ENCODE measurements at regions not wholly inside any gene's neighbourhood (a gene's known extent, or its start where the extent isn't known, plus 50 kb on each side); places are given as distances from the start of the nearest gene placed in this dataset.

GRCh38 chr16:26729951-26730541 lies 336.7 kb upstream of the C16orf82 start:
- intact Hi-C loops (cut with DNase I, micrococcal nuclease), result no loop called here
- Mint-ChIP-seq H3K4me3 (no peak overlapping the region), H3K36me3 (ENCODE audit: low read depth) (no peaks in the 10 kb centered on the region), H3K9me3 (no peaks in the 10 kb centered on the region), H3K27ac (no peak overlapping the region), H3K27me3 (peaks cover 14% of the 10 kb centered on the region), H3K4me1 (ENCODE audit: low read depth) (no peaks in the 10 kb centered on the region)
- Histone ChIP-seq H3K36me3 (ENCODE audit: insufficient read depth, low read length) (no peaks in the 10 kb centered on the region), H3K4me1 (ENCODE audit: insufficient read depth, low read length) (no peaks in the 10 kb centered on the region), H3K27ac (ENCODE audit: low read depth in 1 of 2, low read length in 2 of 2) (no peak overlapping the region), H3K27me3 (ENCODE audit: control insufficient read depth in 1 of 2, insufficient read depth in 2 of 2, low read length in 2 of 2) (peaks cover 0 to 2% of the 10 kb centered on the region in 2 experiments), H3K4me3 (ENCODE audit: low read length) (no peak overlapping the region), H3K9me3 (ENCODE audit: control insufficient read depth in 1 of 2, insufficient read depth in 1 of 2, low read length in 2 of 2) (no peaks in the 10 kb centered on the region)
- TF ChIP-seq CTCF (IDR thresholded peaks at IDR 0.05), result no peak
- no peak for ATAC-seq (ENCODE audit: poor library complexity)
- no peak for DNase-seq
- CTCF ChIA-PET, result no interaction called here
- POLR2A ChIA-PET, result no interaction called here

- no peaks in the 10 kb centered on the region for H3K36me3 Mint-ChIP-seq (ENCODE audit: low read depth)
- intact Hi-C loops (cut with DNase I, micrococcal nuclease), result no loop called here
Observed at GRCh38 chr16:26731729-26732128, 335.0 kb upstream of the C16orf82 start.

DNA sequence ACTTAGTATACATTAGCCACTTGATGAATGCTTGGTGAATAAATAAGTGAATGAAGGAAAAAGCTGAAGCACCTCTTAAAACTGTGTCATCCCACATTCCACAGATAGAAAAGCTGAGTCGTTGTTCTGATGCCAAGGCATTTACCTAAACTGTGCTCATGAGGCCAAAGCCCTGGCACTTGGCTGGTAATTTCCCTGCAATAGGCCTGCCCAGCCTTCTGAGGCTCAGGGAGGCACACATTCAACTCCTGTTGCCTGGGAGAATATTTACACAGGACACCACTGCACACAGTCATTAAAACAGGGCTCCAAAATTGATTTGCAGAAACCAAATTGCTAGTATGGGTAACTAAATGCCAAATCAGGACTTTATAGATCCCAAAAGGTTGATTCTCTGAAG lies 333.0 kb upstream of the C16orf82 start:
- no peak overlapping the region for H3K4me3 Mint-ChIP-seq
- H3K9me3 Mint-ChIP-seq, result no peaks in the 10 kb centered on the region
- TF ChIP-seq CTCF (IDR thresholded peaks at IDR 0.05), result no peak

More at GRCh38 chr16:26731729-26732128, 335.0 kb upstream of the C16orf82 start:
- ATAC-seq (ENCODE audit: poor library complexity) (no peak), DNase-seq (no peak)
- no peak for TF ChIP-seq CTCF (IDR thresholded peaks at IDR 0.05)
- H3K27me3 Mint-ChIP-seq, result peaks cover 10% of the 10 kb centered on the region
- no peak overlapping the region for H3K4me3 Mint-ChIP-seq
- H3K36me3 ChIP-seq (ENCODE audit: insufficient read depth, low read length), result no peaks in the 10 kb centered on the region
- no peaks in the 10 kb centered on the region for H3K9me3 Mint-ChIP-seq
- no peak overlapping the region for H3K4me3 ChIP-seq (ENCODE audit: low read length)
- H3K27ac ChIP-seq (ENCODE audit: low read depth in 1 of 2, low read length in 2 of 2), result no peak overlapping the region
- H3K27me3 ChIP-seq (ENCODE audit: control insufficient read depth in 1 of 2, insufficient read depth in 2 of 2, low read length in 2 of 2), result peaks cover 0 to 2% of the 10 kb centered on the region in 2 experiments
- H3K9me3 ChIP-seq (ENCODE audit: control insufficient read depth in 1 of 2, insufficient read depth in 1 of 2, low read length in 2 of 2), result no peaks in the 10 kb centered on the region
- no peaks in the 10 kb centered on the region for H3K4me1 ChIP-seq (ENCODE audit: insufficient read depth, low read length)
- ChIA-PET CTCF (no interaction called here), POLR2A (no interaction called here)
- no peak overlapping the region for H3K27ac Mint-ChIP-seq
- no peaks in the 10 kb centered on the region for H3K4me1 Mint-ChIP-seq (ENCODE audit: low read depth)

More for the DNA sequence above, 333.0 kb upstream of the C16orf82 start:
- H3K36me3 Mint-ChIP-seq (ENCODE audit: low read depth), result no peaks in the 10 kb centered on the region
- intact Hi-C loops (cut with DNase I, micrococcal nuclease), result no loop called here
- H3K27me3 Mint-ChIP-seq, result peaks cover 8% of the 10 kb centered on the region
- DNase-seq, result no peak
- H3K4me3 ChIP-seq (ENCODE audit: low read length), result no peak overlapping the region
- H3K27ac Mint-ChIP-seq, result no peak overlapping the region
- no peaks in the 10 kb centered on the region for H3K4me1 Mint-ChIP-seq (ENCODE audit: low read depth)
- ATAC-seq (ENCODE audit: poor library complexity), result no peak
- no peaks in the 10 kb centered on the region for H3K4me1 ChIP-seq (ENCODE audit: insufficient read depth, low read length)
- peaks cover 0 to 2% of the 10 kb centered on the region in 2 experiments for H3K27me3 ChIP-seq (ENCODE audit: control insufficient read depth in 1 of 2, insufficient read depth in 2 of 2, low read length in 2 of 2)
- ChIA-PET CTCF (no interaction called here), POLR2A (no interaction called here)
- no peaks in the 10 kb centered on the region for H3K36me3 ChIP-seq (ENCODE audit: insufficient read depth, low read length)
- H3K9me3 ChIP-seq (ENCODE audit: control insufficient read depth in 1 of 2, insufficient read depth in 1 of 2, low read length in 2 of 2), result no peaks in the 10 kb centered on the region
- H3K27ac ChIP-seq (ENCODE audit: low read depth in 1 of 2, low read length in 2 of 2), result no peak overlapping the region
